Activated CD4-positive, alpha-beta T cell treated with anti-CD3 and anti-CD28 coated beads, Interleukin-2, amount 10 ng/mL, durations not matched to agents 24 days and 14 days (primary cell): ENCODE measurements at regions not wholly inside any gene's neighbourhood (a gene's known extent, or its start where the extent isn't known, plus 50 kb on each side); places are given as distances from the start of the nearest gene placed in this dataset.

Source experiments
- DNase-seq: peaks from one replicate; pipeline ENCODE4 v3.0.0; 2022
- H3K27ac Mint-ChIP-seq: one replicate; pipeline ENCODE4 v1.8.0; 2022; ENCODE audit warnings: mild to moderate bottlenecking, mixed read lengths
- H3K27me3 Mint-ChIP-seq: one replicate; pipeline ENCODE4 v1.8.0; 2022; ENCODE audit warnings: mixed read lengths
- H3K36me3 Mint-ChIP-seq: one replicate; pipeline ENCODE4 v1.8.0; 2022; ENCODE audit warnings: low read depth, mild to moderate bottlenecking, mixed read lengths
- H3K4me1 Mint-ChIP-seq: one replicate; pipeline ENCODE4 v1.8.0; 2021; ENCODE audit warnings: mixed read lengths
- H3K4me3 Mint-ChIP-seq: one replicate; pipeline ENCODE4 v1.8.0; 2022; ENCODE audit warnings: mild to moderate bottlenecking, moderate library complexity, mixed read lengths
- H3K9me3 Mint-ChIP-seq: one replicate; pipeline ENCODE4 v1.8.0; 2021; ENCODE audit warnings: mixed read lengths
- intact Hi-C: fragments of 100-400 bp; cut with micrococcal nuclease; formaldehyde crosslinking; loops from one replicate; pipeline ENCODE4 v1.15.1; 2023

DNA sequence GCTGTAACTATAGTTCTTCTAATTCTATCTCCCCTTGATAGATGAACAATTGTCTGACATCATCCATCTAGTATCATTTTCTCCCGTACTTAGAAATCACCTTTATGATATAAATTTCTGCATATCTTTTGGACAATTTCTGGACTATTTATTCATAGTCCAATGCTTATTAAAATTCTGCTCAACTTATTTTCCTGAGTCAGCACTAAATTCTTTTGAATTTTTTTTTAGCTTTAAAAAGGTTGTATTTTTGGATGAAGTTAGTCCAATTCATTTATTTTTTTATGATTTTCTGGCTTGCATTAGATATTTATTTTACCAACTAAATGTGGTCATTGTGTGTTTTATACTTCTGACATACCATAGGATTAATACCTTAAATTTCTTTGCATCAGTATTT is 538.5 kb upstream of the DCC start:
- Mint-ChIP-seq H3K27me3 (no peaks in the 10 kb centered on the region), H3K4me3 (no peak overlapping the region), H3K27ac (no peak overlapping the region), H3K4me1 (no peaks in the 10 kb centered on the region), H3K9me3 (no peaks in the 10 kb centered on the region), H3K36me3 (no peaks in the 10 kb centered on the region)
- no peak for DNase-seq
- intact Hi-C loops = no loop called here

DNA sequence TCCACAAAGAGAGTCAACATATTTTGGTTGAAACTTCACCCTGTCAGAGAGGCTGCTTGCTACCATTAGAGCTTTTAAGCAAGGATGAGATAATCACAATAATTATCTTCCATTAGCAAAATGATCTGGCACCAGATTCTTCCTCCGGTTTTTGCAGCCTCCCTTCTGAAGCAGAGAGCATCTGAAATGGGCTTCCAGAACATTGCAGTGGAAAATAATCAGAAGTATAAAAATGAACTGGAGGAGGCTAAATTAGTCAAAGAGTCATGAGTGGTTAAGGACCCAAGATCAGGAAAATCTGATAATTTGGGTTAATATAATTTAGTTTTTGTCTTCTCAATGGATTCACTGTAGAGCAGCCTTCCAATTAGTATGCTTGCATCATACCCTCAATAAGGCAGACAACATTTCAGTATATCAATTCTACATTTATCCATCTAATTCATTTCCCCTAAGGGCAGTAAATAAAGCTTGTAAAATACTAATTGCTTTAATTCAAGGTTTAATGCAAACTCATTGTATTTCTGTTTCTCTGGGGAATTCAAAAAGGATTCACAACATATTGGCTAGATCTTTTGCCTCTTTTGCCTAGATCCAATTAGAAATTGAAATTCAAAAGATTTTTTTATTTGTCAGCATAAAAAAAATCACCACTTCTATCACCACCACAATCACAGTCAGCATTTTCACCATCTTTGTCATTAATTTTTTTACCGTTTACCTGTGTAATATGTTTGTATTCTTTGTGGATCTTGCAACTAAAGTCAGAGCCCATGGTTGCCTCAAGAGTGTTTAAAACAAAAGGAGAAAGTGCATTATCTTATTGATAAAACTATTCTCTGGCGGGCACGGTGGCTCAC is 537.2 kb upstream of the DCC start:
- no peaks in the 10 kb centered on the region for H3K27me3 Mint-ChIP-seq
- no peak overlapping the region for H3K4me3 Mint-ChIP-seq
- no peak overlapping the region for H3K27ac Mint-ChIP-seq
- DNase-seq = no peak
- no peaks in the 10 kb centered on the region for H3K4me1 Mint-ChIP-seq
- intact Hi-C loops = no loop called here
- H3K36me3 Mint-ChIP-seq = no peaks in the 10 kb centered on the region
- no peaks in the 10 kb centered on the region for H3K9me3 Mint-ChIP-seq

DNA sequence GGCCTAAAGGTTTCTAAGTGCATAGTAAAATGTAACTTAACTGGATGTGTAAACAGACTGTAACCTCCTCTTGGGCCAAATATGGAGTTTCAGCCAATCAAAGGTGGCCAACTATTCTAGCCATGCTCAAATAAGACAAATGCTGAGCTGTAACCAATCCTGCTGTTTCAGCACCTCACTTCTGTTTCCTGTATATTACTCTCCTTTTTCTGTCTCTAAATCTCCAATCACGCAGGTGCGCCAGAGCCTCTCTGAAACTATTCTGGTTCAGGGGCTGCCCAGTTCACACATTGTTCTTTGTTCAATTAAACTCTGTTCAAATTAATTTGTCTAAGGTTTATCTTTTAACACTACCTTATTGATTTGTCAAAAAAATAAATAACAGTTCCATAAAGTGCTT is 532.7 kb upstream of the DCC start:
- H3K4me3 Mint-ChIP-seq = no peak overlapping the region
- intact Hi-C loops = no loop called here
- H3K27me3 Mint-ChIP-seq = no peaks in the 10 kb centered on the region
- DNase-seq = no peak
- no peaks in the 10 kb centered on the region for H3K9me3 Mint-ChIP-seq
- no peak overlapping the region for H3K27ac Mint-ChIP-seq
- no peaks in the 10 kb centered on the region for H3K36me3 Mint-ChIP-seq
- H3K4me1 Mint-ChIP-seq = no peaks in the 10 kb centered on the region

DNA sequence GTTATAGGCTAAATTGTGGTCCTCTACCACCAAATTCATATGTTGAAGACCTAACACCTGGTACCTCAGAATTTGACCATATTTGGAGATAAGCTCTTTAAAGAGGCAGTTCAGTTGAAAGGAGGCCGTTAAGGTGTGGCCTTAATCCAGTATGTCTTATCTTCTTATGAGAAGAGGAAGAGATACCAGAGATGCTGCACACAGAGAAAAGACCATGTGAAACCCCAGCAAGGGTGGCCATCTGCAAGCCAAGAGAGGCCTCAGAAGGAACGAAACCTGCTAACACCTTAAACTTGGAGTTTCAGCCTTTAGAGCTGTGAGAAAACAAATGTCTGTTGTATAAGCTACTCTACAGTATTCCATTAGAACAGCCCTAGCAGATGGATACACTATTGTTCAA is 528.1 kb upstream of the DCC start:
- Mint-ChIP-seq H3K4me3 (no peak overlapping the region), H3K27me3 (no peaks in the 10 kb centered on the region), H3K4me1 (no peaks in the 10 kb centered on the region), H3K9me3 (no peaks in the 10 kb centered on the region), H3K27ac (no peak overlapping the region), H3K36me3 (no peaks in the 10 kb centered on the region)
- no peak for DNase-seq
- intact Hi-C loops = no loop called here

DNA sequence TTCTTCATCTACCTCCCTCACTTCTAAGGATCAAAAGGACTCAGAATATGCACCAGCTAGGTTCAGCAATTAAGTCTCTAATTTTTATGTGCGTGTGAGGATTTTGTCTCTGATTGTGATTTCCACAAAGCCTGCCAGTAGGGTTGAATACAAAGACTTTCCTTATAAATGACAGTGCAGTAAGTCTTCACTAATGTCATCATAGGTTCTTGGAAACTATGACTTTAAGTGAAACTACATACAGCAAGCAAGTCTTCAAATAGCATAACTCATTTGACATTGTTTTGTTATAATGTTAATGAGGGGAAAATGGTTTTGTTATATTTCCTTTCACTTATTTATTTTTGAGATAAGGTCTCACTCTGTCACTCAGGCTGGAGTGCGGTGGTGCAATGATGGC is 526.3 kb upstream of the DCC start:
- Mint-ChIP-seq H3K27me3 (no peaks in the 10 kb centered on the region), H3K4me1 (no peaks in the 10 kb centered on the region), H3K27ac (no peak overlapping the region), H3K9me3 (no peaks in the 10 kb centered on the region), H3K36me3 (no peaks in the 10 kb centered on the region), H3K4me3 (no peak overlapping the region)
- DNase-seq = no peak
- intact Hi-C loops = no loop called here

DNA sequence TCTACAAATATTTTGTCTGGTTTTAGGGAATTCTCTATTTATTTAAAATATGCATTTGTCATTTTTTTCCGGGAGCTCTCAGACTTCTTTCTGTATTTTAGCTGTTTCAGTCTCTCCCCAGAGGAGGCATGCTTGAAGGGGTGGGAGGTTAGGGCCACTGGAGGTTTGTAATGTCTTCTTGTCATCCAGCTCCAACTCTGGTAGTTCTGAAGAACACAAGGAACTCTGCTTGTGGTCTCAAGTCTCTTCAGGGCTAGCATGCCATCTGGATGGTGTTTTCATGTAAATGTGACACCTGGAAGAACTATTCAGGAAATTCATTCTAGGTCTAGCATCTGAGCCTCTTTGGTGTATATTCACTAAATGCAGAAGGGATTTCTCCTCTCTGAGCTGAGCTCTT is 518.4 kb upstream of the DCC start:
- Mint-ChIP-seq H3K27me3 (no peaks in the 10 kb centered on the region), H3K27ac (no peak overlapping the region), H3K4me1 (no peaks in the 10 kb centered on the region), H3K9me3 (no peaks in the 10 kb centered on the region), H3K4me3 (no peak overlapping the region), H3K36me3 (no peaks in the 10 kb centered on the region)
- intact Hi-C loops = no loop called here
- DNase-seq = no peak

DNA sequence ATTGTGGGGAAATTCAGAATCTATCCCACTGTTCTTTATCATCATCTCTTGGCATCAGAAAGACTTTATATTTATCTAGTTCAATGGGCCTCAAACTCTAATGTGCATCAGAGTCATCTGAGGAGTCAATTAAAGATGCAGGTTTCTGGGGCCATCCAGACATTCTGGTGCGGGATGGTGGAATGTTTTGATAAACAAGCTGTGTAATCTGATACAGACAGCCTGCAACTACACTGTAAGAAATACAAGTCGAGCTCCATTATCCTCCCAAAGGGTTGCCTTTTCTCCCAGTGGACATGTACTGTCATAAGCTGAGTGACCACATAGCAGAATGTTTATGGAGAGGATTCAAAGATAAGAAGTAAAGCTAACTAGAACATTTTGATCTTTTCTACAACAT is 515.3 kb upstream of the DCC start:
- Mint-ChIP-seq H3K27ac (no peak overlapping the region), H3K4me3 (no peak overlapping the region), H3K9me3 (no peaks in the 10 kb centered on the region), H3K36me3 (no peaks in the 10 kb centered on the region), H3K4me1 (no peaks in the 10 kb centered on the region), H3K27me3 (no peaks in the 10 kb centered on the region)
- intact Hi-C loops = no loop called here
- no peak for DNase-seq

DNA sequence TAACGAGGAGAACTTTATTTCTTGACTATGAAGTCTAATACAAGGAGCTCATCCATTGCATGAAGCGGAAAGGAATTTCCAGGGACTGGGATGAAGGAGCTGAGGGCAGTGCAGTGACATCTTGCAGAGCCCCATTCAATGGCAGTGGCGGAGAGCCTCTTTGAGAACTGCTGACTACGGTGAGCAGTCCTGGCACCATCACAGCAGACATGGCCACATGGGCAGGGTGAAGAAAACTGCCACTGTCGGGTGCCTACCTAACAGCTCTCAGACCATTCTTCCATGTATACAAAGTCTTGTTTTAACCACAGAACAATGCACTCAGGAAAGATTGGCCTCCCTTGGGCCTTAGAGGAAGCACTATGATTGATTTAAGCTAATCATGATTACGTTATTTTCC is 506.1 kb upstream of the DCC start:
- intact Hi-C loops = no loop called here
- Mint-ChIP-seq H3K27me3 (no peaks in the 10 kb centered on the region), H3K27ac (no peak overlapping the region), H3K4me1 (no peaks in the 10 kb centered on the region), H3K9me3 (no peaks in the 10 kb centered on the region), H3K36me3 (no peaks in the 10 kb centered on the region), H3K4me3 (no peak overlapping the region)
- no peak for DNase-seq

DNA sequence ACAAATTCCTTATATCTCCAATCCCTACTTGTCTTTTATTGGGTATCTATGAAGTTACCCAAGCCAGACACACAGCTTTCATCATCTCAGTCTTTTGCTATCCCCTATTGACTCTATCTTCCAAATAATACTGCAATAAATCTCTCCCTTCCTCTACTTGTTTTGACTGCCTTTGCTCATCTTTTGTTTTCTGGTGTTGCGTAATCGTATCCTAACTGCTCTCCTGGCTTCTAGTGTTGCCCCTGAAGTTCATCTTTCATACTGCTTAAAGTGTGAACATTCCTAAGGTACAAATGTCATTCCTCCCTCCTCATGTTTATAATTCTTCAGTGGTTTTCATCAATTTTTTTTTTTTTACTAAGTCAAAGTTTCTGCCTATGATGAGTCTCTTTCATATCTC is 491.3 kb upstream of the DCC start:
- no peak overlapping the region for H3K27ac Mint-ChIP-seq
- no peaks in the 10 kb centered on the region for H3K36me3 Mint-ChIP-seq
- no peaks in the 10 kb centered on the region for H3K9me3 Mint-ChIP-seq
- no peaks in the 10 kb centered on the region for H3K27me3 Mint-ChIP-seq
- DNase-seq = no peak
- intact Hi-C loops = no loop called here
- no peak overlapping the region for H3K4me3 Mint-ChIP-seq
- H3K4me1 Mint-ChIP-seq = no peaks in the 10 kb centered on the region

DNA sequence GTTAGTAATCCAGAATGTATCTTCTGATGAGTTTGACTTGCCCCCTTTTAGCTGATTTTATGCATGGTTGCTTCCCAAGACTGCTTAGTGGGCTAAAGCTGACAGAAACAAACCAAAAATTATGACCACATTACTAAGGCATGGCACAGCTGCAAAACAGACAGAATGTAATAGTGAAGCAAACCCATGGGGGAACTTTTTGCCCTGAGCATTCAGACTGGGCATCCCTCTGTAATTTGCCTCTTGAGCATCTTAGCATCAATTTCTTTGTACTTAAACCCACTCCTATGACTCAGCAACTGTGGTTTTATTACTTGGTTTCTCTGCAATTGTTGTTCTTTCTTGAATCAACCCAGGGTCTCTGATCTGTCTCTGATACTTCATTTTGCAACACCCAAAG is 487.3 kb upstream of the DCC start:
- no peak for DNase-seq
- Mint-ChIP-seq H3K9me3 (no peaks in the 10 kb centered on the region), H3K4me1 (no peaks in the 10 kb centered on the region), H3K36me3 (no peaks in the 10 kb centered on the region), H3K4me3 (no peak overlapping the region), H3K27ac (no peak overlapping the region), H3K27me3 (no peaks in the 10 kb centered on the region)
- intact Hi-C loops = no loop called here

DNA sequence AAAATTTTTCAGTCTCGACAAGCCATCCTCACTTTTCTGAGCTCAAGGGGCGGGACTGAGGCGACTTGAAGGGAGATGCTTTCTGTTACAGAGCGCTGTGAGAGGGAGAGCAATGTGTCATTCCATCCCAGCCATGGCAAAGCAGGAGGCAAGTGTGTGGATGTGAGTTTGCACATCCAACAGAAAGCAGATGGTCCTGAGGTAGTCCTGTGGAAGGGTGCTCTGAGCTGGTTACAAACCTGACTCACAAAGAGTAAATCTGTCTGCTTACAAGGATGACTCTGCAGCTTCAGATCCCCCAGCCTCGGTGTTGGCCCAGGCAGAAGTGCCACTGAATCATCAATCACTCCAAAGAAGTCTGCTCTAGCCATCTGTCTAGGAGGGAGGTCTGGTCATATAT is 482.0 kb upstream of the DCC start:
- Mint-ChIP-seq H3K4me3 (no peak overlapping the region), H3K27ac (no peak overlapping the region), H3K36me3 (no peaks in the 10 kb centered on the region), H3K27me3 (no peaks in the 10 kb centered on the region), H3K4me1 (no peaks in the 10 kb centered on the region), H3K9me3 (no peaks in the 10 kb centered on the region)
- DNase-seq = no peak
- intact Hi-C loops = no loop called here

DNA sequence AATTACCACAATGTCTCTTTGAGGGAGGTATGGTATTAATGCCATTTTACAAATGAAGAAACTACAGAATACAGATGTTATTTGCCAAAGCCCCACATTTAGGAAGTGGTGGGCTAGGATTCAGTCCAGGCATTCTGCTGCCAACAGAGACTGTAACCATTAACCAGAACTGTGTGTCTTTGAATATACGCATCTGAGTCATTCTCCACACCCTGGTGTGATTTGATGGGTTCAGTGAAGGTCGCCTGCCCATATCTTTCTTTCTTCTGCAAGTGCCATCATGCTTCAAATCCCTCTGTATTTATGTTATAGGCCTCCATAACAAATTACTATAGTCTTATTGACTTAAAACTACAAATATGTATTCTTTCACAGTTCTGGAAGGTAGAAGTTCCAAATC is 479.0 kb upstream of the DCC start:
- Mint-ChIP-seq H3K4me1 (no peaks in the 10 kb centered on the region), H3K4me3 (no peak overlapping the region), H3K27me3 (no peaks in the 10 kb centered on the region), H3K9me3 (no peaks in the 10 kb centered on the region), H3K27ac (no peak overlapping the region), H3K36me3 (no peaks in the 10 kb centered on the region)
- intact Hi-C loops = no loop called here
- no peak for DNase-seq

DNA sequence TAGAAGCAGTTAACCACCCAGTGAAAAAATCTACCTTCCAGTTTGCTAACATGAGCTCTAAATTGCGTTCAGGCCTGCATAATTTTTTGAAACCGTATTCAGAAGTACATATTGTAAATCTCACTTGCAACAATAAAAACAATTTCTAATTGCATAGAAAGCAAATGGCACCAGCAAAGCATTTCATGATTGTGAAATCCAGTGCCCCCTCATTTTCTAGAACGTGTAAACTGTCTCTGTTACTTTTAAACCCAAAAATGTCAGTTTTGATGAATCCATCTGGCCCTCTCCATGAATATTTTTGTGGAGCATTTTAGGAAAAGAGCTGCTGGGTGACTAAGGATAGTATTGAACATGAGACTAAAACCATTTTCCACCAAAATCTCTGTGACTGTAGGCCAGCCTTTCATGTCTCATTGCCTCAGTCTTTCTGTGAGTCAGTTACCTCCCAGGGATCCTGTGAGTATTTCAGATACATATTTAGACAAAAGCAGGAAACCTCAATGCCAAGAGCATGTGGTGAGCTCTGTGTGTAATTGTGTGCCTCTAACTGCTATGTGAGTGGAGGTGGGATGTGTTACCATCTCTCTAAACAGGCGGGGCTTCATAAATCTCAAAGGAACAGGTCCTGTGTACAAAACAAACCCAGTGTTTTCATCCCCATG is 477.8 kb upstream of the DCC start:
- H3K36me3 Mint-ChIP-seq = no peaks in the 10 kb centered on the region
- intact Hi-C loops = no loop called here
- H3K4me1 Mint-ChIP-seq = no peaks in the 10 kb centered on the region
- no peaks in the 10 kb centered on the region for H3K9me3 Mint-ChIP-seq
- no peak overlapping the region for H3K4me3 Mint-ChIP-seq
- no peak for DNase-seq
- H3K27me3 Mint-ChIP-seq = no peaks in the 10 kb centered on the region
- H3K27ac Mint-ChIP-seq = no peak overlapping the region

DNA sequence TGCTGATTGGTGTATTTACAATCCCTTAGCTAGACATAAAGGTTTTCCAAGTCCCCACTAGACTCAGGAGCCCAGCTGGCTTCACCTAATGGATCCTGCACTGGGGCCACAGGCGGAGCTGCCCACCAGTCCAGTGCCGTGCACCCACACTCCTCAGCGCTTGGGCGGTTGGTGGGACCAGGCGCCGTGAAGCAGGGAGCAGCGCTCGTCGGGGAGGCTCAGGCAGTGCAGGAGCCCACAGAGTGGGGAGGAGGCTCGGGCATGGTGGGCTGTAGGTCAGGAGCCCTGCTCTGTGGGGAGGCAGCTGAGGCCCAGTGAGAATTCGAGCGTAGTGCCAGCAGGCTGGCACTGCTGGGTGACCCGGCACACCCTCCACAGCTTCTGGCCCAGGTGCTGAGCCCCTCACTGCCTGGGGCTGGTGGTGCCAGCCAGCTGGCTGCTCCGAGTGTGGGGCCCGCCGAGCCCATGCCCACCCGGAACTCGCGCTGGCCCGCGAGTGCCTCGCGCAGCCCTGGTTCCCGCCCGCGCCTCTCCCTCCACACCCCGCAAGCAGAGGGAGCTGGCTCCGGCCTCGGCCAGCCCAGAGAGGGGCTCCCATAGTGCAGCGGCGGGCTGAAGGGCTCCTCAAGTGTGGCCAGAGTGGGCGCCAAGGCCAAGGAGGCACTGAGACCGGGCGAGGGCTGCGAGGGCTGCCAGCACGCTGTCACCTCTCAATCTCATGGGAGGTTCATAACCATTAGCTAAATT is 475.6 kb upstream of the DCC start:
- no peaks in the 10 kb centered on the region for H3K36me3 Mint-ChIP-seq
- H3K4me1 Mint-ChIP-seq = no peaks in the 10 kb centered on the region
- intact Hi-C loops = no loop called here
- no peak overlapping the region for H3K4me3 Mint-ChIP-seq
- H3K27ac Mint-ChIP-seq = no peak overlapping the region
- no peaks in the 10 kb centered on the region for H3K27me3 Mint-ChIP-seq
- H3K9me3 Mint-ChIP-seq = no peaks in the 10 kb centered on the region
- no peak for DNase-seq
